ENCODE measurements at regions not wholly inside any gene's neighbourhood (a gene's known extent, or its start where the extent isn't known, plus 50 kb on each side); places are given as distances from the start of the nearest gene placed in this dataset.
A peak's percentile ranks its signal among the peaks of the same experiment; 100 is the strongest.

DNA sequence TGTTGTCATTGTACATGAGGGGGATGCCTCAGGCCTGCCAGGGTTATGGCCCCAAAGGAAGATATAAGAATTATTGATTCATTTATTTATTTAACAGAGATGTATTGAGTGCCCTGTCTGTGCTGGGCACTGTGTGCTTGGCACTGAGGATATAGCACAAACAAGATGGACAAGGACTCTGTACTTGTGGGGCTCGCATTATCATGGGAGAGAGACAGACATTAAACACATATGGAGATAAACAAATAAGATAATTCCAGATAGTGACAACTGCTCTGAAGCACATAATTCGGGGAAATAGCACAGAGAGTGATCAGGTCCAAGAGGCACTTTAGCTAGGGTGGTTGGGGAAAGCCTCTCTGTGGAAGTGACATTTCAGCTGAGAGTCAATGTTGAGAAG is 119.8 kb upstream of the ARHGAP20 start:
- no peak for DNase-seq (ENCODE audit: low read depth in 2 of 2)

DNA sequence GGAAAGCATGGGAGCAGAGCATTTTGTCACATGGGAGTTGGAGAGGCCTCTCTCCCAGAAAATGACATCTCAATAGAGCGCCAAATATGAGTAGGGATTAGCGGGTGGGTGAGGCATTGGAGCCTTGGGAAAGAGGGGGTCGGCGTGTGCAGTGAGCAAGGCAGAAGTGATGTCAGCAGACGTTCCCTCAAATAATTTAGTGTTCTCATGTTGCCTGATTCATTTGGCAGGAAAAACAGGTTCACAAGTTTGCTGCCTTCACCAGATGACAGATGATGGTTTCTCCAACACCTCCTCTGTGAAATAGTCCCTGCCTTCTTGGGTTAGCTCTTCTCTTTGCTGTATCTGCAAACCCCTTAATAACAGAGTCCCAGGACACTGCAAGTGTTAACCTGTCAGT is 118.5 kb upstream of the ARHGAP20 start:
- no peak for DNase-seq (ENCODE audit: low read depth in 2 of 2)

DNA sequence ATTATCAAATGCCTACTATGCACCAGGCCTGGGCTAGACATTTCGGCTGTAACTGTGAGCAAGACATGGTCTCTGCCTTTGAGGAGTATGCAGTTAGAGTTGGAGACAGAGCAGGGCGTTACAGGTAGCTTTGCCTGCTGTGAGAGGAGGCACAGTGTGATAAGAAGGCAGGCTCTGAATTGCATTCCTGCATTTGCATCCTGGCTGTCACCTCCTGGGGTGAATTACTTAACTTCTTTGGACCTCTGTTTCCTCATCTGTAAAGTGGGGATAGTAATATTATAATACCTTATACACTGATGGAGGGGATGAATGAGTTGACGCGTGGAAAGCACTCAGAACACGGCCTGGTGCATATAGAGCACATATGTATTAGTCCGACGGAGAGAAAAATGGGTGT is 118.1 kb upstream of the ARHGAP20 start:
- DNase-seq (ENCODE audit: low read depth in 2 of 2), result no peak

DNA sequence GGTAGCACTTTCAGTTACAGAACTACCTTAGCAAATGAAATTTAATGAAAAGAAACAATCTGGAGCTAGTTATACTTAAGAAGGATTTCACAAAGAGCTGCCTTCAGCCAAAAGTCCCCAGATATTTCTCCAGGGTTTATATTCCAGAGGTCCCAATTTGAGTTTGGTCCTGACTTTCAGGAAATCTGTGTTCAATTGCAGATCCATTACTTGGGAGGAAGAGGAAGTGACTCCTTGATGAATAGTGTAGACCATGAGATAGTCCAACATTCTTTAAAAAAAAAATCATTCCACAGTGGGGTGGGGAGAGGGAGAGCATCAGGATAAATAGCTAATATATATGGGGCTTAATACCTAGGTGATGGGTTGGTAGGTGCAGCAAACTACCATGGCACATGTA is 117.6 kb upstream of the ARHGAP20 start:
- no peak for DNase-seq (ENCODE audit: low read depth in 2 of 2)

DNA sequence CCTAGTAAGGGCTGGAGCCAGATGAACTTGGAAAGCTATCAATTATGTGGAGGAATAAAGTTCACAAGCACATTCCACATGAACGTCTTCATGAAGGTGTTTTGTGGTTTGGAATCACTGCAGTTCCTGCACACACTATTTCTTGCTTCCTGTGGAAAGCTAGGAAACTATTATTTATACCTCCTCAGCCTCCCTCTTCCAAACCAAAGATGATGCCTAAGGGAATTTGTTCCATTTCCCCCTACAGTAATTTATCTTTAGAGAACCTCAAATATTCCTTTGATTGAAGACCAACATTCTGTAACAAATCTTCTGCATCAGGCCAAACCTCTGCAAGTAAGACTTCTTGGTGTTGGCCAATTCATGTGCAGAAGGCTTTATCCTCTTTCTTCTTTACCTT is 115.8 kb upstream of the ARHGAP20 start:
- no peak for DNase-seq (ENCODE audit: low read depth in 2 of 2)

DNA sequence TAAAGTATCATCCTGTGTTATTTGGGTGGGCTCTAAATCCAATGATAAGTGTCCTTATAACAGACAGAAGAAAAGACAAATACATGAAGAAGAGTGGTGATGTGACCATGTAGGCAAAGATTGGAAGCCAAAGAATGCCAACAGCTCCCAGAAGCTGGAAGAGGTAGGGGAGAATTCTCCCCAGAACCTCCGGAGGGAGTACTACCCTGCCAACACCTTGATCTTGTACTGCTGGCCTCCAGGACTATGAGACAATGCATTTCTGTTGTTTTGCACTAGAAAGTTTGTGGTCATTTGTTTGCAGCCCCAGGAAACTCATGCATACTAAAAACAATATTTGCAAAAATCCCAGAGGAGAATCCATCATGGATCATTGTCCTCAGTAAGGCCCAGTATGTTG is 115.0 kb upstream of the ARHGAP20 start:
- DNase-seq (ENCODE audit: low read depth in 2 of 2), result no peak

DNA sequence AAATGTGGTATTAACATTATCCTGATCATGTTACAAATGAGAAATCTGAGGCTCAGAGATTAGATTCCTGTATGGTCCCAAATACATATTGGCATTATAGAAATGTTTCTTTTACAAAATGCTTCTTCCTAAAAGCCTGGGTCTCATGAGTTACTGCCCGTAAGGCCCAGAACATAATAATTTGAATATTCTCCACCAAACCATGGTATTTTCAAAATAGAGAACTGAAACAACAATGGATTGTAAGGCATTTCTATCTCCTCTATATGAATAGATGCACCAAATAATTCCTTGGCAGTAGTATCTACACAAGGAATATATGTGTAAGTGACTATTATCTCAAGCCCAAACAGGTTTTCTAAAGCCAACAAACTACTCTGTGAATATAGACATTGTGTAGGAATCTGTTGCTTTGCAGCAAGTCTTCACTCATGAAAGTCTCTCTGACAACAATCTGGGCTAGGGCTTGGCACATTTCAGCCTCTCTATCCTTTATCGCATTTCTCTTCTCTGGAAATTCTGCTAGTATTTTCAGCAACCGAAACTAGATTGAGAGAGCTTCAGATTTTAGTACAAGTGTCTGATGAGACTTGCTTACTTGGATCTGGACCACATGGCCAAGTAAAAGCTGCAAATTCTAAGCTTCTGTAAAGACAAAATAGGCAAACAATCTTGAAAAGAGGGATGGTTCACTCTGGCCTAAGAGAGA is 112.8 kb upstream of the ARHGAP20 start:
- DNase-seq (ENCODE audit: low read depth in 2 of 2), result no peak

DNA sequence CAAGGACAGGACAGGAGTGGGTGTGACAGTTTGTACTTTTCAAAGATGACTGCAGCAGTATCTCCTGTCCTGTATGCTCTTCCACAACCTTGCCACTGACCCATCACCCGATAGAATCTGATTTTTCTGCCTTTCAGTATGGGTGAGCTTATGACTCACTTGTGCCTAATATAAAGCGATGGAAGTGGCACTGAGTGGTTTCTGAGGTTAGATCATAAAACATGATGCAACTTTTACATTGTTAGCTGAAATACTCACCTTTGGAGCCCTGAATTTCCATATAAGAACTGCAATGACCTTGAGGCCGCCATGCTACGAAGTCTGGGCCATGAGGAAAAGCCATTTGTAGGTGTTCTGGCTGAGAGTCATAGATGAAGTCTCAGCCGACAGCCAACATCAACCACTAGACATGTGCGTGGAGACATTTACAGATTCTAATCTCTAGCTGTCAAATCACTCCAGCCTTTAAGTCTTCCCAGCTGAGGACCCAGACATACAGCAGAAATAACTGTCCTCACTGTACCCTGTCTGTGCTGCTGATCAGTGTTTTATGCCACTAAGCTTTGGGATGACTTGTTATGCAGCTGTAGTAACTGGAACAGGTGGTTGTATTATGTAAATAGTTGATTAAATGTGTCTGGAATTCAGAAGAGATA is 105.9 kb upstream of the ARHGAP20 start:
- DNase-seq (ENCODE audit: low read depth in 2 of 2), result peak; percentile 3 to 4

DNA sequence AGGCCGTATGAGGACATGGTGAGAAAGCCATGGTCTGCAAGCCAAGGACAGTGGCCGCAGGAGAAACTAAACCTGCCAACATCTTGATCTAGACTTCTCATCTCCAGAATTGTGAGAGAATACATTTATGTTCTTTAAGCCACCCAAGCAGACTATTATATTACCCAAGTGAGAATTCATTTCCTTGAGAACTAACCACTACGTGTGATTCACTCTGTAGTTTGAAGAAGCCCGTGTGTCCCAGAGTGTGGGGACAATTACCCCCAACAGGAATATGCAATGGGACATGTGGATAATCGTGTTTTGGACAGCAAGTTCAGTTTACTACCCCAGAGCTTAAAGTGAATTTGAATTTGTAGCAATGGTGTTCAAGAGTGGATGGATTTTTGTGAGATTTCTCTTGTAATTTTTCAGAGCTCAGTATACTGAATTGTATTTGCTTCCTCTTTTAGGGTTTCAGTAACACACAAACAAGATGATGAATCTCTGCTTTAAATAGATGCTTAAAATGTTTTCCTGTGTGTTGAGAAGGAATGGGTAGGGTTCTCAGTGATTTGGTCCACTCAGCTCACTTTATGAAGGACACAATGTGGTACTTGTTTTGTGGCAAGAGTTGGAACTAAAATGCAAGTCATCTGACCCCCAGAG is 100.0 kb upstream of the ARHGAP20 start:
- no peak for DNase-seq (ENCODE audit: low read depth in 2 of 2)

DNA sequence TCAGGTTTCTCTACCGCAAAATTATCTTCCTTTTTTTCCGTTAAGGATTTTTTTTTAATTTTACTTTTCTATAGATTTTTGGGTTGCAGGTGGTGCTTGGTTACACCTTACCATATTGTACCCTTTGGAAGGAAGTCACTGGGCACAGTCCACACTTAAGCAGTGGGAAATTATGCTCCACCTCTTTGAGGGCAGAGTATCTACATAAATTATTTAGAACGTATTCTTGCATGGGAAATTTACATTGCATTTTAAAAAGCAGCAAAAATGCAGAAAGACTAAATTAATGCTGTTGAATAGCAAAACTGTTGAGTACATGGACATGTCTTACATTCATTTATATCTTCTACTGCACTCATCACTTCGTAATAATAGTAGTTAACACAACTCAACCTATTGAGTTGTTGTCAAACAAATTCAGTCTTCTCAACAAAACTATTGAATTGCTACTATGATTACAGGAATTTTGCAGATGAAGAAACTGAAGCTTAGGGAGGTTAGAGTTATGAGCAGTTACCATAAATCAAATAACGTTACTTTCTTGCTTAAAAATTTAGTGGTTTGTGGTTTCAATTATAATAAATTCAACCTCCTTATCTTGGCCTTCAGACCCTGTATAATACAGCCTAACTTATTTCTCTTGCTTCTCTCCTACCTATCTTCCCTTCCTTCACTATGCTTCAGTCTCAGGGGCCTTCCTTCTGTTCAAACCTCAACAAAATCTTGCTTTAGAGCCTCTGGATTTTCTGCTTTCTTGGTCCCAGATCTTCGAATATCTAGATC is 97.4 kb upstream of the ARHGAP20 start:
- no peak for DNase-seq (ENCODE audit: low read depth in 2 of 2)

DNA sequence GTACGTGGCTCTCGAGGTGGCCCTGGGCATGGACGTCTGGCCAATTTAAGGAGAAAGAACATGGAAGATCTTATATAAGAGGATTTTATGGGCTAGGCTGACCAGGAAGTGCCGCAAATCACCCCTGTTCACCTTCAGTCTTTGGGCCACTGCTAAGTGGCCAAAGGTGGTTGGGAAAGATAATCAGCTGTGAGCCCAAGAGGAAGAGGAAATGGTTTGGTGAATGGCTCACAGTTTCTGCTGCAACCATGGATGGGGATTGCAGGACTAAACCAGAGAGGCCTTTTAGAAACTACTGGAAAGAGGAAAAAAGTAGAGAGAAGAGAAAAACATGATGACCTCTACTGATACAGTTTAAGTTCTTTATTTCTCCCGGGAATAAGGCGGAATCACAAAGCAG is 96.0 kb upstream of the ARHGAP20 start:
- DNase-seq (ENCODE audit: low read depth in 2 of 2), result no peak

DNA sequence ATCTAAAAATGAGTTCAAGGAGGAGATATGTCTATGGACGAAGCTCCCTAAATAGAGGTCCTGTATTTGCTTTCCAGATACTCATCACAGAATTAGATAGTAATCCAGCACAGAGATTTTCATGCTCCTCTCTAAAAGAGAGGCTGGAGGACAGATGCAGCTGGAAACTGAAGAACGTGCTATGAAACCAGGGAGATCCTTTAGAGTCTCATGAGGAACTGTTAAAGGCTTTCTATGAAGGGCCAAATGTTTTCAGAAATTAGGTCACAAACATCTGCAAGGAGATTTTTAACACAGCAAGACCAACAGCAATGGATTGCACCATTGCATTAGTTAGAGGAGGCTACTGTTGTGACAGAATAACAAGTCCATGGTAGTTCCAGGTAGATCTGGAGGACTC is 95.6 kb upstream of the ARHGAP20 start:
- no peak for DNase-seq (ENCODE audit: low read depth in 2 of 2)

DNA sequence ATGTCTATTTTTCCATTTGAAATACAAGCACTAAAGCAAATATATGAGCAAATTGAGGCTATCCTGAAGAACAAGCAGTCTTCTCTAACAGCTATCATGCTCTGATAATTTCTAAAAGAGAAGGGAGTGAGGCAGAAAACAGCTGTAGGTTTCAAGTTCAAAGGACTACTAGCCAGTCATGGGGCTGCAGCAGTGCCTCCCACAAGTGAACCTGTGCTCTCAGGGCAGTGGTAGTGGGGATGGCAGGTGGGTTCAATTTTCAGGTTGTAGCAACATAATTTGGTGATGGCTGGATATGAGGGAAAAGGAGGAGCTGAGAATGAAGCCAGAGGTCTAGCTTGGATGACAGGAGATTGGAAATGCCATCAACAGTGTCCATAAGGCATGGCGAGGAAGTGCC is 93.5 kb upstream of the ARHGAP20 start:
- no peak for DNase-seq (ENCODE audit: low read depth in 2 of 2)

DNA sequence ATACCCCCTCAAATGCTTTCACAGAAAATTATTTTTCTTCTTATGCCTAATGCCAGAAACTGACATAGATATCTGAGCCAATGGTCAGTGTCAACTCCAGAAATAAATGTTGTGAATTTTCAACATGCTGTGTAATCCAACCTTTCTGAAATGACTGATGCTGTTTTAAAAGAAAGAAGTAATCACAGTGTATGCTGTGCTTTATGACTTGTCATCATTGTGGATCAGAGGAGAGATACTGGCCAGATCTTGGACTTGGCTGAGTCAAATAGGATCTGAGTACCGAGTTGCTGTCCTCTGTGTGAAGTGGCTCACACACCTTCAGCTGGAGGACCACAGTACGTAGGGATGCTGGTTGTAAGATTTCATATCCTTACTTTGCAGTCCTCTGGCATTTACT is 89.9 kb upstream of the ARHGAP20 start:
- DNase-seq (ENCODE audit: low read depth in 2 of 2), result no peak

DNA sequence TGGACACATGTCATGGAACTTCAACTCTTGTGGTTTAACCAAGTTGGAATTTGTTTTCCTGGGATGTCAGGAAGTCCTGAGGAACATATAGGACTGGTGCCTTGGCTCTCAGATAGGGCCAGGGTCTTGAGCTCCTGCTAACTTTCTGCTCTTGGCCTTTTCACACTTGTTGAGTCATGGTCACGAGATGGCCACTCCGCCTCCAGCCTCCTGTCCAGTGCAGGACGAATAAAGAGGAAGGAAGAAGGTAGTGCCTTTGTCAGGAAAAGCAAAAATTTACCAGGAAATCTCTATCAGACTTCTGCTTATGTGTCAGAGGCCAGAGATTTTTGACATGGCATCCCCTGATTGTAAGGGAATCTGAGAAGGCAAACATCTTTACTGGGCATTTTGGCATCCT is 89.1 kb upstream of the ARHGAP20 start:
- no peak for DNase-seq (ENCODE audit: low read depth in 2 of 2)

DNA sequence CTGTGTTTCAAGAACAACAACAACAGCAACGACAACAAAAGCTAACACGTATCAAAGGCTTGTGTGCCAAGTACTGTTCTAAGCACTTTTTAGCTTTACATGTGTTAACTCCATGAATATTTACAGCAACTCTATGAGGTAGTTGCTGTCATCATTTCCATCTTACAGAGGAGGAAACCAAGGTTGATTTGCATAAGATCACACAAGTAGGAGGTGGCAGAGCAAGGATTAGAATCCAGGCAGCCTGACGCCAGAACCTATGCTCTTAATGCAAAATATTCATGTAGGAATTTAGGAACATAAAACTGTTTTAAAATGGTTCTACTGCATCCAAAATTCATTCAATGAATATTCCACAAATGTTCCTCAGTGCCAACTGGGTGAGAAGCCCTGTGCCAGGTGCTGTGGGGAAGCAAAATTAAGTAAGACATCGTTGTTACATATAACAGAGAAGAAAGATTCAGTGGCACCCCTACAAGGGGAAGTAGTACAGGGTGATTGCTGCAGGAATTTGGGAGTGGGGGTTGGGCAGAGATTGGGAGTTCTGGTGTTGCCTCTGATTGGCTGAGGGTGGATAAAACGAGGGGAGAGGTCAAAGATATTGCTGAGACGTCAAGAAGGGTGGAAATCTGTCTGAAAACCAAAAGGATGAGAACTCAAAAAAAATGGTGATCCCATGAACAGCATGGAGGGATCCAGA is 86.1 kb upstream of the ARHGAP20 start:
- DNase-seq (ENCODE audit: low read depth in 2 of 2), result no peak

DNA sequence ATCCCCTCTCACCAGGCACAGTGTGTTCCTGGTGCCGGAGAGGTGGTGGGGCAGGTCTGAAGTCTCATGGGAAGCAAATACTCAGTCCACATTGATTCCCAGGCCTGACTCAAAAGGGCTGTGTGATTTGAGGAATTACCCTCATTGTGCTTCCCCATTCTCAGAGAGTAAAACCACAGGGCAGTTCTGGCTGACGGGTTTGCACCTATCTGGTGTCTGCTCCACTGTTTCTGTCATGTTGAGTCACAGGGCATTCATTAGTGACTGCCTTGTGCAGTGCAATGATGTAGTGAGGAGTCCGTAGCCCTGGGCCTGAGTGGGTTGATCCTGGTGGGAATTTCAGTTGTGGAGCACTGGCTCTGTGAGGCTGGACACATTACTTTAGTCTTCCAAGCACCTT is 85.2 kb upstream of the ARHGAP20 start:
- no peak for DNase-seq (ENCODE audit: low read depth in 2 of 2)

DNA sequence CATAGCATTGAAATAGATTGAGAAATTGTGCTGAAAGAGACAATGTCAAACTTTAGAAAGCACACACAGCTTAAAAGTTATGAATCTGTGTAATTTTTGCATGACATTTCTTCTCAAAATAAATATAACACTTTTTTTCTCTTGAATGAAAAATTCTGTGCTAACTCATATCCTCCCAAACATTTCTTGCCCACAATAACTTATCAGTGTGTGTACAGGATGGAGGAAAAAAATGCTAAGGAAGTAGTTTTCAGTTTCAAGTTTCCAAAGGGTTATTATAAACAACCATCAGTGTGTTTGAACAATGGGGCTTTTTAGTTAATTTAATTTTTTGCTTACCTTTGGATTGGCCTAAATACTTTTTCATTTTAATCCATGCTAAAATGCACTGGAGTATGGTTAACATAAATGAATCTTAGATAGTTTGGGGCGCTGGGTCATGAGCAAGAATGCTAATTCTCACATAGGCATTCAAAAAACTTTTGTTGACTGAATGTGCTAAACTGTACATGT is 82.9 kb upstream of the ARHGAP20 start:
- no peak for DNase-seq (ENCODE audit: low read depth in 2 of 2)

DNA sequence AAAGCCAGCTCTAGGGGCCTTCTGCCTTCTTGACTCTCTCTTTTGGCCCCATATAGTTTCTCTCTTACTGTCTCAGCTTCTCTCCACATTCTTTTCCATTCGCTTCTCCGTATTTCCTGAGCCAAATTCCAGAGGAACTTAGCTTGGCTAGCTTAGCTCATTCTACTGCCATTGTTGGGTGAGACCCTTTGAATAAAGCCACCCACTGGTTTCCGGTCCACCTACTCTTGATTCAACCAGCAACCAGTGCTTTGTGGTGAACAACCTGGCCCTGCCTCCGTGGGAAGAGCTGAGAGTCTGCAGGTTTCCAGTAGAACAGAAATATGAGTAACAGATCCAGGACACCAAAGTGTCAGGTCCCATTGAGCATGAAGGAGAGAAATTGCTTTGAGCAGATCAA is 81.3 kb upstream of the ARHGAP20 start:
- no peak for DNase-seq (ENCODE audit: low read depth in 2 of 2)

DNA sequence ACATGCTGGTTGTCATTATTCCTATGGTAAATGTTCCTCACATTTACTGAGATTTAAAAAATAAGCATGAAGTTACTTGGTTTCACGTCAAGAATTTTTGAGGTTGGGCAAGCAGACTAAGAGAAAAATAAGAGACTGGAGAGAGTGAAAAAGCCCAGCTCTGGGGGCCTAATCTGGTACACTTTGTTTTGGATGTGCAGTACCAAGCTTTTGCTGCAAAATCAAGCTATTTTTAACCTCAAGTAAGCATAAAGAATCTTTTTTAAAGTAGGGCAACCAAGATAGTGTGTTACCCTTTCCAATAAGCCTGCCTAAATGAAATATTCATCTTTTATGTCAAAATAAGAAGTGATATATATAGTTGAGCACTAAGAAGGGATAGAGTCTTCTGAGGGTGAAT is 79.4 kb upstream of the ARHGAP20 start:
- DNase-seq (ENCODE audit: low read depth in 2 of 2), result no peak

DNA sequence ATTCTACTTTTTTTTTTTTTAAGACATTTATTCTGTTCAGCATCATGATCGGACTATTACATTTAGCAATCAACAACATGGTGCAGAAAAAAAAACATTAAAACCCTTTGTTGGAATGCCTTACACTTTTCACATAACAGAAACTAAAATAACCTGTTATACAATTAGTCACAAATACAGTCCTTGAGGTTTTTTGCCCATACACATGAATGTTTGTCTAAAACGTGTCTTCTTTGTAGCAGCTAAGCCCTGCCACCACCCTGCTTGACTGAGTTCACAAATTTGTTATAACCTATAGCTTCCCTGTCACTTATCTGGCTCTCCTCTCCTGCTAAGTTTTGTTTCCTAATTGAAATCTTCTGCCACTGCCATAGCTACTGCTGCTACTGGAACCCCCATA is 75.4 kb upstream of the ARHGAP20 start:
- DNase-seq (ENCODE audit: low read depth in 2 of 2), result no peak
